CD4-positive, alpha-beta T cell treated with Interleukin-6 at 100 ng/mL for 8 hours (primary cell): ENCODE measurements at regions not wholly inside any gene's neighbourhood (a gene's known extent, or its start where the extent isn't known, plus 50 kb on each side); places are given as distances from the start of the nearest gene placed in this dataset.

Experiments
- DNase-seq: peaks from one replicate; pipeline ENCODE4 v3.0.0-alpha.2; 2020; ENCODE audit warnings: mixed read lengths, low spot score

DNA sequence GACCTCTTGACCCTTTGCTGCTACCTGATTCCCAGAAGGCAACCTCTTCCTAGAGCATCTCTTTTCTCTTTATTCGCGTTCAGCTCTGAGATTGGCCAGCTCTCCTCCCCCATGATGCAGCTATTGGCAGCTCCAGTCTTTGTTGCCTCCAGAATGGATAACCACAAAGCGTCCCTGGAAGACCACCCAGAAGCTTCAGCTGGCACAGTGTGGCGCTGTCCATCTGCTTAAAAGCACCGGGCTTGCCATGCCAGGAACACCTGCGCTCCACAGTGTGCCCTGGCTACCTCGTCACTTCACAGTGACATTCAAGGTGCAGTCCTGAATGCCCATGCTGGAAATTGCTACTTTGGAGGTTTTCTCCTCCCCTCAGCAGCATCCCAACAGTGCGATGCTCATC is 353.9 kb downstream of the LMO4 start:
- DNase-seq: no peak

DNA sequence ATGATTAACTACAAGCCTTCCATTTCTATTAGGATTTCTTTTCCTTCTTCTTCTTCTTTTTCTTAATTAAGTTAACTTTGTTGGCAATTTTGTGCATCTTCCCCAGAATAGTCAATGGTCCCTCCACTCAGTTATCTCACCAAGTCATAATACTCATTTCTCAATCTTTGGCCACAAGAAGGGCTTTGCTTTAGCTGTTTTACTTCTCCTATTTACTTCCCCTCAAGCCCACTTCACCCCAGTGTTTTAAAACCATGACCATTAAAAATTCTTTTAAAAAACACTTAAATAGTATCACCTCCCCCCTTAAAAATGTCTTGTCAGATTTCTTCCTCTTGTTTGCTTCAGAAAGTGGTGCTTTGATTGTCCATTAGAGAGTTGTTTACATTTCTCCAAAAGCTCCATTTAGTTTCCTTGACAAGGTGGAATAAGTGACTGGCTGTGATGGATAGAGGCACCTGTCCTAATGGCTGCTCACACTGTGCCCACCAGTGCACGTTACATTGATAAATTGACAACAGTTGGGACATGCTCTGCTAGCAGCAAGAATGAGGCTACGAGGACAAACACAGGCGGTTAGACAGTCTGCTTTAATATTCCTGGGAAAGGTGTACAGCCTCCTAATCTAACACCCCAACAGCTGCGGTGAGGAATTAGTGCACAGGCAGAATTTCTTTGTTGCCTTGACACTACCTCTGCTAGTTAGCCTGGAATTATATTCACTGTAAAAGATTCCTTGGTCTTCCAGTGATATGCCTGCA is 354.7 kb downstream of the LMO4 start:
- no peak for DNase-seq

DNA sequence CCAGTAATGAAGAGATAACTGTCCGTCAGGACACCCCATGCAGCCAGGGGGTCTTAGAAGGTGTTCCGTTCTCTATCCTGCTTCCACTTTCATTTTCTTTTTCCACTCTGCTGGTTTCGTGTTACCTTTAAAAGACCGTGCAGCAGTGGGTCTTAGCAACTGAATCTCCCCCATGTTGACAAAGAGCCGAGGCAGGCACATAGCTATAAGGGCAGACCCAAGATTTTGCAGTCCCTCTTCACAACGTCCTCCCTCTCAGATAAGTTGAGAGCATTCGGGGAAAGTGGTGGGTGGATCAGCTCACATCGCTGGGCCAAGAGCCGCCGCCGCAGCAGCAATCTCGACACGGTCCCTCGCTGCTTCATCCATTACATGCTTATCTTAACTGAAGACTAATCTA is 355.5 kb downstream of the LMO4 start:
- DNase-seq: no peak

DNA sequence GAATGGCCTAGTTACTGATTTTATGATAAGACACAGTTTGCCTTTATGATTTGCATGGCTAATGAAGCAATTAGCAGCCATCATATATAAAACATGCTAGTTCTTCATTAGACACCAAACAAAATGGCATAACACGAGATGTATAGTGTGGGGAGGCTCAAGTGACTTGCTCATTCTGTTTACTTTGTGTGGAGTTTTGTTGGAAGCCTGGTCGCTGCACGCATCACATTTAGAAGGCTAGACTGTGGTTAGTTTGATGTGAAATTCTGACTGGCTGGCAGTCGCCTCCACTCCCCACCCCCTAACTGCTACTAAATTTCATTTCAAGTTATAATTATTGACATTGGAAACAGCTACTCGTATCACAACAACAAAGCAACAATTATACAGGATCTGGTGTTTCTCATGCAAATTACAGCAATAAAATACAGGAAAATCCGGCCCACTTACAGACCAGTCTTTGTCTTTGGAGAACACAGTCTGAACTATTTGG is 356.1 kb downstream of the LMO4 start:
- DNase-seq: no peak

DNA sequence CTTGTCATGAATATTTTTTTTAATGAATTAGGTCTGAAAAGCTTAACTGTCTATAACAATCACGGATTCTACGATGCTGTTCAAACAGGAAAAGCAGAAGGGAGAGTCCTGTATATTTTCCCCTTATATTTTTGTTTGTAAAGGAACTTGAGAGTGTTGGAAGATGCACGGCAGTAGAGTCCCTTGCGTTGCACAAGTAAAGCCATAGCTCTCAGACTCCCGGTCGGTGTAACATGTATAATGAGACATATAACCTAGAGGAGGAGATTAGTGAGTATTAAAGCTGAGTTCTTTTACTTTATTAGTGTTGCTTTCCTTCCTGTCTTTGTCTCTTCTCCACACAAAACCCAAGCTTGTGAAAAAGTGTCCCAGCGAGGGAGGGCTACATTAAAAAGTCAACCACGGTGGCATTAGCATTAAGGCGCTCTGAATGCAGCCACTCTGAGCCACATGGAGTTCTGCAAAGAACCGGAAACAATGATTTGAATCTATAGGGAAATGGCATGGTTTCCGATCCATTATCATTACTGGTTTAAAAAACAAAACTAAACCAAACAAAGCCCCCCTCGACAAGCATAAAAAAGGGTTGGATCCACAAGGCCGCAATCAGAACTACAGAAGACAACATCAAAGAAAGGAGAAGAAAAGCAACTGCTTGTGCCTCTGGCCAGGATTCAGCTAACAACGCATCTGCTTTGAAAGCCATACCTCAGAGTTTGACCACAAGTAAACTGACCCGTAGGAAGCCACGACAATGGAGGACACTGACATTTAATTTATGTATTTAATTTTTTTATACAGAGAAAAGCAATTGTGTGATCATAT is 356.8 kb downstream of the LMO4 start:
- no peak for DNase-seq

DNA sequence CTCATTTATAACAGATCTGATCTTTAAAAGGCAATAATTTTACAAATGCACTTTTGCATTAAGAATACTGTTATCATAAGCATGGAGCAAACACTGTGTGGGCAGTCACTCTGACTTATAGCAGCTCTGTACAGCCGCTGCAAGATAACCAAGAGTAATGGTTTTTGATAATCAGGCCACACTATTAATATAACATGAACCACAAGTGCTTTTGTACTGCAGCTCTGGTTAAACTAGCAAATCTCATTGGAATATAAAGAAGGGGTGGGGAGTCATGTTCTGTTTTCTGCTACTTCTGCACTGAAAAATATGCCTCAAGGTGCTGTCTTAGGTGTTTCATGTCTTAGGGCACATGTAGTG is 357.4 kb downstream of the LMO4 start:
- DNase-seq: no peak

DNA sequence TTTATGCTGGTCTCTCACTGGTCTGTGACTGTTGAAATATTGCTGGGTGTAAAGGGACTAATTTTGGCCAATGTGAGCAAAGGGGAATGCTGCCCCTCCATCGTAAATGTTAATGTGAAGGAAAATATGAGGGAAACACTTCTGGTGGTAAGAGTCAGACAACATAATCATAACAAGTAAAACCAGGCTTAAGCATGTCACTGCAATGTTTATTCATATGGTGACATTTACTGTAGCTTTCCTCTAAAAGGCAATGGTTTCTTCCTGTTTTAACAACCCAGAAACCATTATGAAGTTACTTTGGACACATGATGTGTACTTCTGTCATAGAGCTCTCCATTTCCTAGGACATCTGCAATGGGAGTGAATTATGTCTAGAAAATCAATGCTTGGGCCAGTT is 358.0 kb downstream of the LMO4 start:
- DNase-seq: no peak

DNA sequence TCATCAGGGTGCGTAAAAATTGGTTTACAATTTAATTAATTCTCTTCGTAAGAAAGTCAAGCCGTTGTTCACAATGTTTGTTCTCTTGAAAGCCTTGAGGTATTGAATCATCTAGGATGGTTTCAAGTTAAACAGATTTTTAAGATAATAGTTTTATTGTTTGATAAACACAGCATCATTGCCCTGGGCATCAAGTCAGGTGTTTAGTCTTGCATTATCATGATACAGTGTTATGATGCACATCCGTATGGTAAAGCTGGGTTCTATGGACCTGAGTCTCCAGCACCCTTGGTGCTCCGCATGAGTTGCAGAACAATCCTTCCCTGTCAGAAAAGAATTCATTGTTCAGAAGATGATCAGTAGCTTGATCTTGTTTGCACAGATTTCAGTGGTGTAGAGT is 359.5 kb downstream of the LMO4 start:
- DNase-seq: no peak

DNA sequence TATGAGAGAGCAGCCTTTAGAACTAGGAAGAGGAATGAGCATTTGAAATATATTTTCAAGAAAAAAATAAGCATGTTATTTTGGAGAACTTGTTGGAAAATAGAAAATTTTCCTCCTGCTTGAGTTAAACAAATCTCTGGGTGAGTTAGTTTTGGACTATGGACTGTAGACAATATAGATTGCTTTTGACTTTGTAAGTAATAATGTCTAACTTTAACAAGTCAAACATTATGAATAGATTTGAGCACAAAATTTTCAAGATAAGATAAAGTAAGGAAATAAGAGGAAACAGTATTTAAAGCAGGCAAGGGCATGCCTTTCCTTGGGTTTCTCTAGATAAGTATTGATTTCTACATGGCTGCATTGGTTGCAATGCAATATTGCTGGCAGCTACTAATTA is 360.8 kb downstream of the LMO4 start:
- DNase-seq: no peak

DNA sequence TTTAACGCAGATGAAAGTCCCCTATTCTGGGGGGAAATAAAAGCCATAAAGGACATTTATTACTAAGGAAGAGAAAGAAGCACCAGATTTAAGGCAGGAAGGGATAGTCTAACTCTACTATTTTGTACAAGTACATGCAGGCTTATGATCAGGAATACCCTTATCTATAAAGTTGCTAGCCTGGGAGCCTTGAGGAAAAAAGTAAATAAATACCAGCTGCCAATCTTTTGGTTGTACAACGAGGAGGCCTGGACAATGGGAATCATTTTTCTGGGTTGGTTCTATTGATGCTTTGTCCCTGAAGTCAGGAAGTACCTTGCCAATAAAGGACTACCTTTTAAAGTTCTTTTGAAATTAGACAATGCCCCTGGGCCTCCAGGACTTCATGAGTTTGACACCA is 367.8 kb downstream of the LMO4 start:
- no peak for DNase-seq

DNA sequence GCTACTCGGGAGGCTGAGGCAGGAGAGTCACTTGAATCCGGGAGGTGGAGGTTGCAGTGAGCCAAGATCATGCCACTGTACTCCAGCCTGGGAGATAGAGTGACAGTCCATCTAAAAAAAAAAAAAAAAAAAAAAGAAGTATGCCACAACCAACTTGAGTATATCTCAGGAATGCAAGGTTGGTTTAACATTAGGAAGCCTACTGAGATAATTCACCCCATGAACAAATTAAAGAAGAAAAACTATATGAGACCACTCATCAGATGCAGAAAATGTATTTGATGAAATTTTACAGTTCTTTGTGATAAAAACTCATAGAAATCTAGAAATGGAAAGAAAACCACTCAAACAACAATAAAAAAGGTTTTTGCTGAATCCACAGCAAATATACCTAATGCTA is 373.8 kb downstream of the LMO4 start:
- no peak for DNase-seq

DNA sequence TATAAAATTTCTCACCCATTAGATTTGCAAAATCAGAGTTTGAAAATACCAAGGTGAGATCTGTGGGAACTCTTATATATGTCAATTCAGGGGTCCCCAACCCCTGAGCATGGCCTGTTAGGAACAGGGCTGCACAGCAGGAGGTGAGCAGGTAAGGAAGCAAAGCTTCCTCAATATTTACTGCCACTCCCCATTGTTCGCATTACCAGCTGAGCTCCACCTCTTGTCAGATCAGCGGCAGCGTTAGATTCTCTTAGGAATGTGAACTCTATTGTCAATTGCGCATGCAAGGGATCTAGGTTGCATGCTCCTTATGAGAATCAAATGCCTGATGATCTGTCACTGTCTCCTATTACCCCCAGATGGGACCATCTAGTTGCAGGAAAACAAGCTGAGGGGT is 376.6 kb downstream of the LMO4 start:
- DNase-seq: no peak

DNA sequence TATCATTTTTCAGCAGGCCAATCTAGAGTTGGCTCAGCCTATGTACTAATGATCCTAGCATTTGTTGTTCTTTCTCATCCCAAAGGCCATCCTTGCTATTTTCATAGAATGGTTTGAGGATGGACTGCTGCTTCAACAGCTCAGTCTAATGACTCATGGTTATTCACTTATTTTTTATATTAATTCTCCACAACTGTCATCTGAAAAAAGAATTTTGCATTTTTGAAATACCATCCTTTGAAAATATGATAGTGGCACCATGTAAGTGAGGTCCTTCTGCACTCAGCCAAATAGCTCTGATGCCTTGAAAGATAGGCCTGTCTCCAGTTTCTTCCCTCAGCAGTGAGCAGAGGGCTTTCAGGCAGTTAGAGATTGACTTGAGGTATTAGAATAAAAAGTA is 377.5 kb downstream of the LMO4 start:
- DNase-seq: no peak

DNA sequence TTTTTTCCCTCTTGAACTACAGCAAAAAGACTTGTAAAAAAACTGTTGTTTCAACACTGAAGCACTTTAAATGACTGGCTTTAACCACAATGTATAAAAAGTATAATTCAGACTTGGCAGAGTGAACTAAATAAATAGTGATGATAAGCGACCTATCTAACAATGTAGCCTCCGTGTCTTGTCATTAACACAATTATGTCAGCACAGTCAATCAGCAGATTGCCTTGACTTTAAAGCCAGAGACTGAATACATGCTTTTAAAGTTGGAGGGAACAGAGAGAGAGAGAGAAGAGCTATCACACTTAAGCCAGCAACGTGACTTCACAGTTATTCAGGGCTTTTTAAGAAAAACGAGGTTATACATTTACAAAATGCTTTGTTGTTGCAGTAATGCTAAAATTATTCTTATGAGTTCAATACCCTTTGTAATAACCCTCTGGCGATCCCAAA is 378.1 kb downstream of the LMO4 start:
- no peak for DNase-seq

DNA sequence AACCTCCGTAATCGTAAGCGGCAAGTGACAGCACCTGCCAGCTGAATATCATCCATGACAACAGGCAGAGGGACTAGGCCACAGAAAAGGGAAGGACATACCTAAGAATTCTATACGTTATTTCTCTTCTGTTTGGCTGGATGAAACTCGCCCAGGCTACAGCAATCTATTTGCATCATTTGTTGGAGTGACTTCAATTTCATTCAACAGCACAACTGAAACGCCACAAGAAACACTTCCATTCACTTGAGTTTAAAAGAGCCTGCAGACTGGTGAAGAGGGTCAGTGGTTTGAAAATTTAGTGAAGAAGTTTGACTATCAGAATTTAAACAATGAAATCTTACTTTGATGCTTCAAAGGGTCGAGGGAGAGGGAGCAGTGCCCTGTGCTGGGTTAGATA is 378.7 kb downstream of the LMO4 start:
- no peak for DNase-seq

DNA sequence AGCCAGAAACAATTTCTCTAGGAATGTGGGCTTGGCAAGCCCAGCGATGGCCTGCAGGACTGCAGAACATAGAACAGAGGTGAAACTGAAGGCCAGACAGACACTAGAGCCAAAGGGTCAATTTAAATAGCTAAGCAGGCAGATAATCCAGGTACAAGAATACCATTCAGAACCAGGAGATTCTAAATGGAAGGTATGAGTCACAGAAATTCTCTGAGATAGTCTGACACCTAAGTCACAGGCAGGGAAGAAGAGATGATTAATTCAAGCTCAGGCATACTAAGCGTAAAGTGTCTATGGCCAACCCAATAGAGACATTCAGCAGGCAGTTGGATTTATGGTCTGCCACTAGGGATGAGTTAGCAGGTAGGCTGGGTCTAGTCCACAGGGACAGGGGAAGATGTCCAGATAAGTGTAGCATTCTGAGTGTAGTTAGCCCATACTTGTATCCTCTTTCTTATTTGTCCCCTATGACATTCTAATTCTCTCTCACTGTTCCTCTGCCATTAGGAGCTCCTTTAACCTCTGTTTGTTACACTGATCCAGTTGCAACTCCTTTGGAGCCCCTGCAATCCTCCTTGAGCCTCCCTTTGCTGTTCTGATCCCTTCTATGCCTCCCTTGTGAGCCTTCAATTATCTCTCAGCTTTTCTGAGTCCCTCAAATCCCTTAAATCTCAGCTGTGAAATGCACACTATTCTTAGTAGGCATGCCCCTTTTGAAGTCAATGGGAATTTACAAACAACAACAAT is 383.8 kb downstream of the LMO4 start:
- no peak for DNase-seq

DNA sequence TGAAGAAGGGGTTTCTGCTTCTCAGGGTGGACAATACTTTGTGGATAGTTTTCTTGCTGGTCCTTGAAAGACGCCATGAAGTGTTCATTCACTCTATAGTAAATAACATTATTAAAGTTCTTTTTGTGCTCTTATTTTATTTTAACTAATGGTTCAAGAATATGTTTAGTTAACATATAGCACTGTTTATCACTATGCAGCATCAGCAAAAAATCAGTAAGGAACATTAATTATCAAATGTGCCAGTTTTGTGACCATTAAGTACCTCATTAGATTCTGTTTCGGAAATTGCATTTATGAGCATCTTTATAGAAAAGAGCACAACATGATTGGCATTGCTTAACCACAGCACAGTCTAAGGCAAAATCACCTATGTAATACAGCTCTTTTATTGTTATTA is 385.6 kb downstream of the LMO4 start:
- DNase-seq: no peak

DNA sequence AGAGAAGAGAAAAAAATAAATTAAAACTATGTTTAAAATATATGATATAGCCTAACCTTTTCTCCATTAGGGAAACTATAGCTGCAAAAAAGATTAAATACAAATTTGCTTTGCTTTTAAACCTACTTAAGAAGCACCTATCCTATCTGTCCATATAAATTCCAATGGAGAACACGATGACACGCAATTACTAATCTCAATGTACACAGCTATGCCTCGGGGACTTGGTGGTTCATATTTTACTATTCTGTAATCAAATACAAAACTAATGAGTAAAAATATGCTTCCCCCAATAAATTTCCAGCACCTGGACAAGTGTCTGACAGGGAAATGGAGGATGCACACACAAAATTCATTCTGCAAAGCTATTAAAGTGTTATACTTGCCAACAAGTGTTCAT is 386.4 kb downstream of the LMO4 start:
- no peak for DNase-seq

DNA sequence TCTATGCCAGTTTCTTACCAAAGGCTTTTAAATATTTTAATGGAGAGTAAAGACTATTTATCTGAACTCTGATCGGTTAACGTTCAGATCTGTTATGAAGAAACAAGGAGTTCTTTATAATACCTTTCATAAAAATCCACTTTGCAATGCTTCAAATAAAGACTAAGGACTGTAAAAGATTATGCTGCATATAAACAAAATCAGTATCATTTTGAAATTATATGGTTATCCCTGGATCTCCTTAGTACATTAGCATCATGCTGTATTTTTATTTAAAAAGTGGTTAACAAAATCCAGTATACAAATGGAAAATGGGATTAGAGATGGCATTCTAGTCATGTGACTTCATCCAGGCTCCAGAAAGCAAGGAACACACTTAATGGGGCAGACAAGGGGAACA is 386.8 kb downstream of the LMO4 start:
- no peak for DNase-seq

DNA sequence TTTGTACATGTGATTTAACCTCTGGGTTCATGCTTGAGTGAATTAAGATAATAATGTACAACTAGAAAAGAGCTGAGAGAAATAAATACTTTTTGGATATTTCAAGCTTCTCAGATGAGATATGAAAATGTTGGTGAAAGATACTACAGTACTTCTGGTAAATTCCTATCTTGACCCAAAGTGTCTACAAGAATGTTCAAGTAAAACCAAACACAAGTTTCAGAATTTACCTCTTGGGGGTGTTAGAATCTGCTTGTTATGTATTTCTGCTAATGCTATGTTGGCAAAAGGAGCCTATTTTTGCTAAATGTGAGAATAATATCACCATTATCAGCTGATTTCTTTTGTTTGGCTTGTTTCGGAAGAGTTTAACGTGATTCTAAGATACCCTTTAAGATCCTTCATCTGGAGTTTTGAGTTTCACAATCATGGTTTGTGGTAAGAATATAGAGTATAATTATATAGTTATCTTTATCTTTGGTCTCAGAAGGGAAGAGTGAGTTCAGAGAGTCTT is 388.5 kb downstream of the LMO4 start:
- no peak for DNase-seq

DNA sequence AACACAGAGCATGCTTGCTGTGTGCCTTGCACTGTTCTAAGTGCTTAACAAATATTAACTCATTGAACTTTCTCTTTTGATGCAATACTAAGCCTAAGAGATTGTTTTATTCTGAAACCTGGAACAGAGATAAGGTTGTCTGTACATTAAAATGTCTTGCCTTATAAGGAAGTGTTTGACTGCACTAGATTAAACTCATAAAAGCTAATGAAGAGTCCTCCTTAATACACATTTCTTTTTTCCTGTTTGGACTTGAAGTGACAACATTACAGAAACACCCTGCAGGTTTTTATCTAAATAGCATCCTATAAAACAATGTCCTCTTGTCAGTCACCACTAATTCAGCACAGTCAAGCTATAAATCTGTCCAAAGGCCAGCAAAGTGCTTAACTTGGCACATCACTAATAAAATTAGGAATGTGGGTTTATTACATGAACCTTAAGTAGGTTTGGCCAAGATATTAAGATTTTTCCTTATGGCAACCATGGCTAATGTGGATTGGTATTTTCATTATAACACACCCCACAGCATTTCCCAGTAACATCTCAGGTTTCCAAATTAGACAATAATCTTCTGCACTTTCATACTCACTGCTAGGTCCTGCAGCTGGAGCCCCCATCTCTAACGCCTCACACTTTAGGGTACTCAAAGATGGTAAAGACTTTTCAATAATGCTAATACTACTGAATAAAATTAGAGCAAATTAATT is 389.7 kb downstream of the LMO4 start:
- no peak for DNase-seq

DNA sequence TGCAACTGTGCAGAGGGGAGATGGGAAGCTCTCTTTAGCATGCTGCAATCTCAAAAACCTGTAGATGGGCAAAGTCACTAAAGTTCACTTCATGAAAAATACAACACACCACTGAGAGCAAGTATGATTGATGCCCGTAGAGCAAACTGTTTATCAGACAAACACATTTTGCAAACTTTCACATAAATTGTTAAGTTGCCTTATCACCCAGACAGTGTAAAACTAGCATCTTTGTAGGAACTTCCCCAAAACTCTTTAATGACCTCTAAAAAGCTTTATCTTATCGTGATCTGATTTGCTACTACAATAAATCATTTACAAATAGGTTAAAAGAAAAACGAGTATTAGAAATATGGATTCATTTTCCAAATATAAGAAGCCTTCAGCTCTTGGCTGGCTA is 391.0 kb downstream of the LMO4 start:
- DNase-seq: no peak
